ENCODE measurements at regions not wholly inside any gene's neighbourhood (a gene's known extent, or its start where the extent isn't known, plus 50 kb on each side); places are given as distances from the start of the nearest gene placed in this dataset.

DNA sequence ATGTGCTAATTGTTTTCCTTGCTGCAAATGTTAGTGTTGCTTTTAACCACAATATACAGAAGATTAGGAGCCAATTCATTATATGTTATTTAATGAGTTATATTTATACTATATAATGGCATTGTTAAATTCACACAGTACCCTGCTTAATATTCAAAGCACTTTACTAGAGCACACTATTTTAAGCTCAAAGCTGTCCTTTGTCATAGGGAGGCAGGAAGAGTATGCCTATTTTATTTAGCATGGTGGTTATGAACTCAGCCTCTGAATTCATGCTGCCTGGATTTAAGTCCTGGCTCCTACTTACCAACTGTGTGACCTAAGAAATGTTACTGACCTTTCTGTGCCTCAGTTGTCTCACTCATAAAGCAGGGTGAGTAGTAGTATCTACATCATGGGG, 80.5 kb downstream of the FASTKD2 start:
- no peak for DNase-seq

DNA sequence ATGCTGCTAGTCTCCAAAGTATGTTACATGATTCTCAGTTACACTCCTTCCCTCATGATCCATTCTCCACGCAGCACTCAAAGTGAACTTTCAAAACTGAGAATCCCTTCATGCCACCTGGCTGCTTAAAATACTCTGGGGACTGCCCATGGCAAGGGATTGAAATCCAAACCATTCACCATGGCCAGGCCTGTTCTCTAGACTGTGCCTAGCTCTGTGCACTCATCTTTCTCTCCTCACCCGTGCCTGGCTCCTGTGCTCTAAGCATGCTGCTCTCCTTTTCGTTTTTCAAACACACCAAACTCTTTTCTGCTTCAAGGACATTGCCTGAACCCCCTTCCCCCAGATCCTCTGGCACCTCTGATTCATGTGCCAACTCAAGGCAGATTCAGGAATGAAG, 80.9 kb downstream of the FASTKD2 start:
- DNase-seq: no peak

DNA sequence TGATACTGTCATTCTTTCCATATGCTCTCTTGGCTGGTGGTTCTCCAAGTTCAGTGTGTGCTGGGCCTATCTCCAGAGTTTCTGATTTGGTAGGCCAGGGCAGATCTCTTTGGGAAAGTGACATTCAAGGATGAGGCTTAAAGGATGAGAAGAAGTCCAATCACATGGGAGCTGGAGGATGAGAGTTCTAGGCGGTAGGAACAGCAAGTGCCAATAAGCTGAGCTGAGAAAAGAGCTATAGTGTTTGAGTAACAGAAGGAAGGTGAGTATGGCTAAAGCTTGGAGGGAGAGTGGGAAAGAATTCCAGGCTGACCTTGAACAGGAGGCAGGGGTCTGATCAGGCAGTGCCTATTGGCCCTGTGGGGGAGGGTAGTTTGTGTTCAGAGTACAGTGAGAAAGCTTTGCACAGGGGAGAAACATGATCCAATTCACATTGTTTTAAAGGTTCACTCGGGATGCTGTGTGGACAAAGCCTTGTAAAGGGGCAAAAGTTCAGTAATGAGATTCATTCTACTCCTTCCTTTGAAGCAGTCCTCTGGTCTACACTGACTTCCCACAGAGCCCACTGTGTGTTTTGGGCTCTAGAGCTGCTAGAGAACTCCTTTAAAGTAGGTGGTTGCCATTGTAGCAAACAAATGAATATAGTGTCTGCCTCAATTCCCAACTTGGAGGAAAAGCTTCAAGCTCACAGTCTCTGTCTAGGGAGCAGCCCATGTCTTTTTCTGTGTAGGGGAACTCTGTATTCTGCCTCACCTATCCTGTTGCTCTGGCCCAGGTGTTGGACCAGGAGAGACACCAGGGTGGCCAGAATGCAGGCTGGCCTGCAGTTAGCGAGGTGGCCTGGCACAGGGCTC, 81.8 kb downstream of the FASTKD2 start:
- no peak for DNase-seq

DNA sequence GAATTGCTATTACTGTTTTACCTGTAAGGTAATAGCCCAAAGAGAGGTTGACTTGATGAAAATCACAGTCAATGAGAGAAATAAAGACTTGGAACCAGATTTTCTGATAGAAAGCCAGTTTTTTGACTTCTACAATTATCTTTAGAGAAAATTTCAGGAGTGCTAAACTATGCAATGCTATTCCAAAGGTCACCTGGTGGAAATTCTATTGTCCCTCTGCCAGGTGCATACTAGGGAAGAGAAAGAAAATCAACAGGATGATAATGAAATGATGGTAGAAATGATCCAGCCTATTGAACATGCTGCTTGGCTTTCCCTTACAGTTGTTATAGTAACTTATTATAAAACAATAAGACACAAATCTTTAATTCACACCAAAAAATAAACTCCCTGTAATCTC, 85.0 kb downstream of the FASTKD2 start:
- DNase-seq: no peak

DNA sequence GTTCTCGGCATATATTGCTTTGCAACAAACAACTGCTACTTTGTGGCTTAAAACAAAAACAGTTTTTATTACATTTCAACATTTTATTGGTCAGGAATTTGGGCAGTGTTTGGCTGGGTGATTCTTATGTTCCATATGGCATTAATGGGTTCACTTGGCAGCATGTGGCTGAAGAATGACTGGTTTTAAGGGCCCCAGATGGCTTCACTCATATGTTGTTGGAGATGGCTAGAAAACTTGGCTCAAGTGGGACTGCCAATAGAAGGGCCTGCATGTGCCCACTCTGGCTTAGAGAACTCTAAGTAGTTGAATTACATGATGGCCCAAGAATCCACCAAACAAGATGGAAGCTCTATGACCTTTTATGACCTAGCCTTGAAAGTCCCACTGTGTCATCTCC, 86.1 kb downstream of the FASTKD2 start:
- DNase-seq: no peak

DNA sequence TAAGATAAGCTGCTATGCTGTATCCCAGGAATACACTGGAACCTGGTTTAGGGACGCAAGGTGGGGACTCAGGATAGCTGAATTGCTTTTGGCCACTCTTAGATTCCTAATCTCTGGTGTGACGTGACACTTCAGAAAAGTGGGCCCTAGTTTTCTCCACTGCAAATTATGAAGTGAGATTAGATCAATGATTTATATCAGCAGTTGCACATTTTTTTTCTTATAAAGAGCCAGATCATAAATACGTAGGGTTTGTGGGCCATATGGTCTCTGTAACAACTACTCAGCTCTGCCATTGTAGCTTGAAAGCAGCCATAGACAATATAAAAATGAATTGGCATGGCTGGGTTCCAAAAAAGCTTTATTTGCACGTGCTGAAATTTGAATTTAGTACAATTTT, 85.4 kb upstream of the CPO start:
- DNase-seq: no peak

DNA sequence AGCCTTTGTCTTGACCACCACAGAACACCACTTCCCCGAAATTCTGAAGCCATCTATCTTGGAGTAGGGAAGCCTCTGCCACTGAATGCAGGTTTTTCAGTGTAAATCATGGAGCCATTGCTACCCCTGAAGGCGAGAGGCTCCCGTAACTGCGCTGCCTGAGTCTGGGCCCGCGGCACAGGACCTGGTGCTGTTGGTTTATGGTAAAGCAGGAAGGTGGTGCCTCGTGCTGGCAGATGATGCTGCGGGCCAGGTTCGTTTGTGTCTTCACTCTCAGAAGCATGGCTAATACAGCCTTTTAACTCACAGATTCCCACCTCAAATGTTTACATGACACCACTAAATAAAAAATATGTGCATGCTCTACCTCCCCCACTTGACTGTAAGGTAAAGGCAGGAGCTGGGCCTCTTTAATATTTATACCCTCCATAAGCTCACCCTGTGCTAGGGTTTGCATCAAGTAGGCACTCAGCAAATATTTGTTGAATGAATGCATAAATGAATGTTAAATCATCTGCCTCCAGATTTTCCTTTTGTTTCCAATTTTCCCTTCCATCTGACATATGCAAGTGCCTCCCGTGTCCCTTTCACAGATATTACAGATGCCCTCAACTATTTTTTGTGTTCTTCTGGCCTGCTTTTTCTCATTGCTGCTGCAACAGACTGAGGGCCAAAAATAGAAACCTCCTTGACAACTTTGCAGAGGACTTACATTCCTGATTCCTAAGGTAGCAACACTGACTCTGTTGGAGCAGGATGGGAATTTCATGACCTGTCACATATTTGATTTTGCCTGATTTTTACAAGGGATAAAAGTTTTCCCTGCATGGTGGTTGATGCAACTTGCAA, 83.5 kb upstream of the CPO start:
- DNase-seq: no peak

DNA sequence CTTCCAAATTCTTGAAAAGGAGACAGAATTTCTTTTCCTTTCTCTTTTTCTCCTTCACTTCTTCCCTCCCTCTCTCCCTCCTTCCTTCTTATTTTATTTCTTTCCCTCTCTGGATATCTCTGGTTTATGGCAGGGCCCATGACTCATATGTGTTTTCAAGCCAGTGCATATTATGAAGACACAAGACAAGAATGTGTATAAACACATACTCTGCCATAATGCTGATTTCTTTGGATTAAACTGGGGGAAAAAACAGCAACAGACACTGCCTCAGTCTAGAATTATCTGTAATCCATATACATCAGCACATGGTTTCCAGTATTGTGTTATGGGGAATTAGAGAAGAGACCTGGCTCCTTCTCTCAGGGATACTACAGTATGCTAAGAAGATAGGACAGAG, 82.8 kb upstream of the CPO start:
- DNase-seq: no peak

DNA sequence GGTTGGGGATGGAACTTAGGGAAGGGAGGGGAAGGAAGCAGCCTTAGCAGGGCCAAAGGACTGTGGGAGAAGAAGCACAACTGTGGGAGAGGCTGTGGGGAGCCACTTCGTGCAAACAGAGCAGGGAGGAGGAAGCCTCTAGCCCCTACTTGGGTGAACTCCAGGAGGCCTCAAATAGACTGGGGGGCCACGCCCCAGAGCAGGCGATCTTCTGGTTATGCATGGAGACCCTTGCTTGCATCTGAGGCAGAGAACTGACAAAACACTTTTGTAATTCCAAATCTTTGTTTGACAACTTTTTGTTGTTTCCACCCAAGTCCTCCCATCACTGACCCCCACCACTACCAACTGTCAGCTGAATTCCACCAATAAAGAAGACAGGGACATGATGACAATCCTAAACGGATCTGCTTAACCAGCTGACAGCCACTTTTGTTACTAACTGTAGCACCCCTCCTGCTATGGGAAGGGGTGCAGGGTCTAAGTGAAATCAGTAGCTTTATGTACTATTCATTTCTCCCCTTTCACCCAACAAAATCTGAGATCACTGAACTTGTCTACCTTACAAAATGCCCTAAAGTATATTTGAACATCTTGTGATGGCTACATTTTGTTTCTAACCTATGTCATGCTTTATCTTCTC, 80.5 kb upstream of the CPO start:
- DNase-seq: no peak

DNA sequence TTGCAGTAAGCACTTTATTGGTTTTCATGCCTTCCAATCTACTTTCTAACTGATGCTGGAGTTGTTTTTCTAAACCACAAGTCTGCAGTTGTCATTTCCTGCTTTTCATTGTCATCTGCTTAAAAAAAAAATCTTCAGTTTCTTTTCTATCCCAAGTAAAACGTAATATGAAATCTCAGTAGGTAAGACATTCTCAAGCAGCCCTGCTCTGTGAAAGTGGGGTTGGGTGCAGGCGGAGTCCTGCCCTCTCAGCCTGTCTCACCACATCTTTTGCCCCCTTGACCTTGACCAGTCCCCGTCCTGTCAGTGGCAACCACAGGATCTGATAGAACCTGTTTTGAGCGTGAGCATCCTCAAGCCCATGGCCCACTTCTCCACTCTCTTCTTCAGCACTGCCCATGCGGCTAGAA, 80.0 kb upstream of the CPO start:
- no peak for DNase-seq

DNA sequence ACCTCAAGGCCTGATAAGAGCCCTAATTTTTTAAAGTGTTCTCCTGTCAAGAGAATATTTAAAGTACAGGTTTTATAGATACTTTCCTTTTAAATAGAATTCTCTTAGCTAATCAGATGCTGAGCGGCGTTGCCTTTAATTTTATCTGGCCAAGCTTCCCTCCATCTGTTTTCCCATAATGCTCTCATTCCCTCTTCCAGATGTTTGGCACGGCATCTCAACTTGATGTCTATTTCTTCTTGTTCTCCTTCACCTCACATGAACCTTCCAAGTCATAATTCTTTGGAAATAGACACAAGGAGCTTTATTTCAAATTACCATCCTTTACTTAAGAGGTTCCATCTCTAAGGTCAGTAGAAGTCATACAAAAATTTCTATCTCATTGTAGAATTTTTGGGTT, 76.1 kb upstream of the CPO start:
- DNase-seq: no peak

DNA sequence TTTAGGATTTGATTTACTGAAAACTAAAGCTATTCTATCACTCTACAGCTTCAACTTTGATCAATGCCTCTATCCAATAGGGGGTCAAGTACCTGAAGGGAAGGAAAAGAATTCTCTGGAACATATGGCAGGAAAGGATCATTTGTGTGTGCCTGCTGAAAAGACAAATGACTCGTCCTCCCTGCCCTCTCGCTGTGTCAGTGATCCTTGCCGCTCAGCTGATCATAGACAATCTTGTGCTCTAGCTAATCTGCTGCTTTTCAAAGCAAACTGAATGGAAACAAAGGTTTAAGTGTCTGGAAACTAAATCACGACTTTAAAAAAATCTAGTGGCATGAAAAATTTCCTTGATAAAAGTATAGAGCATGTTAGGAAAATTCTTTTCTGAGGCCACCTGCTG, 75.6 kb upstream of the CPO start:
- no peak for DNase-seq

DNA sequence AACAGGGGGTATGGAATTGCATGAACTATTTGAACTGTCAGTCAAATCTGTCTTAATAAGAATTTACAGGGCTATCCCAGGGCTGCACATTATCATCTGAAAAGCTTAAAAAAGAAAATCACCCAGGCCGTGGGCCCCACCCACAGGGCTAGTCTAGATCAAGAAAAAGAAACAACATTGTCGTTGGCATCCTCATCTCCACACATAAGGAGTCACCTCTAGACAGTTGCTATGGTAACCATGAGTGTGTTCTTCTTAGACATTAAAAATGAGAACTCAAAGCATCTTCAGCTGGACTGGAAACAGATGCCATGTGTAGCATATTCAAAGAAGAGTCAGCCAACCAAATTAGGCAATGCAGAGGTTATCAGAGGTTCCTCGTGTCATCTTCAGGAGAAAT, 72.3 kb upstream of the CPO start:
- no peak for DNase-seq

DNA sequence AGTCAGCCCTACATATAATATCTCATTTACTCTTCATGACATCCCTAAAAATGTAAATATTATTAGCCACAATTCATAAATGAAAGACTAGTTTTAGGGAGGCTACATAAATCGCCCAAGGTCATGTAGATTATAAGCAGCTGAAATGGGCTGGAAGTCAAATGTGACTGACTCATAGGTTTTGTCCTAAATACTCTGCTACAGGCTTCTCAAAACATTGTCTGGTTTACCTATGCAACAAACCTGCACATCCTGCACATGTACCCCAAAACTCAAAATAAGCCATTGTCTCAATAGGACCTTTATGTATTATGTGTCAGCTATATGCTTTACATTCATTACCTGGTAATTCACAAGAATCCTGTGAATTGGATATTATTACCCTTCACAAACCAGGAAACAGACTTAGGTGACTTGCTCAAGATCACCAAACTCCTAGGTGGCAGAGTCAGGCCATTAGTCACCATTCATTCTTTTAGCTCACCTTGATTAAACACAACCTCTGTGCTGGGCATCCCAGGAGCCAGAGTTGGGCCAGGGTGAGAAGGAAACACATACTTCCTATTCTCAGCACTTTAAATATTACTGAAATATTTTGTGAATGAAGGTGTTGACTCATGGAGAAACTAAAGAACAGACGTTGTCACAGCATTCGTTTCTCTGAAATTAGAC, 69.4 kb upstream of the CPO start:
- no peak for DNase-seq

DNA sequence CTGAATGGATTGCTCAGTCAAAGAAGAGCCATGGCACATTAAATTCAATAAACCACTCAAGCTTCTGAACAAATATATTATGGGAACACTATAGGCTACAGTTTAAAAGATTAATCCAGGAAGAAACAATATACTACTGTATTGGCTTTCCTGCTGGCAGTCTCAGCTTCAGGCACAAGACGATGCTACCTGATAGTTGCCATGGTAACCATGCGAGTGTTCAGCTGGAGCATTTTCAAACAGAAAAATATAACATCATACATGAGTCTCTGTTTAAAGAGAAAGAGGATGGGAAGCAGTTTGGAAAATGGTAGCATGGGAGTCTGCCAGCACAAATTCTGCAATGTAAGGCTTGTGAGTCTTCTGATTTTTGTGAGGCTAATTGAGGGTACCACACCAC, 65.9 kb upstream of the CPO start:
- no peak for DNase-seq

DNA sequence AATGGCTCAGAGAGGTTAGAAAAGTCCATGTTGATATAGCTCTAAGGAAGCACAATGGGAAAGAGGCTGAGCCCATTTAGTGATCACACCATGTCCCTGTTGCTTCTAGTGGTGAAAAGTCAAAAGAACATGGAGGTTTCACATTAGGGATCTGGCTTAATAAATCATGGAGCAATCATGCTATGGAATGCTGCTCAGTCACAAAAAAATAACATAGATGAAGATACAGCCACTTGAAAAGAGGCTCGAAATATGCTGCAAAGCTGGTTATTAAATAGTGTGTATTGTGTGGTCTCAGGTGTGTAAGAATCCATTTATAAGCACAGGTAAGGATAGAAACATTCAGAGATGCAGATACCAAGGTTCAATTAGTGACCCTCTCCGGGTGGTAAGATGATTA, 63.6 kb upstream of the CPO start:
- DNase-seq: no peak

DNA sequence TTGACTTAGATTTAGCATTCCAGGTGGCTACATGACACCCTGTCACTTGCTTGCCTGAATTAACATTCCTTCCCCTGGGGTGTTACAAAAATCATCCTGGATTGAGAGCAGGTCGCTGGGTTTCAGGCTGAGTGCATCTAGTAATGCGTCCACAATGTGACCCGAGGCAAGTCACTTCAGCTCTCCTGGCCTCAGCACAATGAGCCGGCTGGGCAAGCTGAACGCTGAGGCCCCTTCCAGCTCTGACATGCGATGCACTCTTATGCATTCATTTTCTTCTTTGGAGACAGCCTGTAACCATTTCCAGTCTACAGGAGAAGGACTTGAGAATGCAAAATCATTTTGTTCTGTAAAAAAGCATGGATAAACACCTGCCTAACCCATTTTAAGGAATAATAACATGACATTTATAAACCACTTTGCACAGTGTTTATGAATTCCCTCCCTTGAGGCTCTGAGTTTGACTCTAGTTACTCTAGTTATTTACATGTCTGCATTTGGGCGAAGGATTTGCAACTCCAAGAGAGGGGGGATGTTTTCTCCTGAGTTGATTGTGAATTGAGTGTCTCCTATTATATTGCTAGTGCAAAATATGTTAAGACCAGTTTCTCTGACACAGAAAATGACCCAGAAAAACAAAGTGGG, 63.0 kb upstream of the CPO start:
- peak in 1 of 2 donors; percentile 4 for DNase-seq

DNA sequence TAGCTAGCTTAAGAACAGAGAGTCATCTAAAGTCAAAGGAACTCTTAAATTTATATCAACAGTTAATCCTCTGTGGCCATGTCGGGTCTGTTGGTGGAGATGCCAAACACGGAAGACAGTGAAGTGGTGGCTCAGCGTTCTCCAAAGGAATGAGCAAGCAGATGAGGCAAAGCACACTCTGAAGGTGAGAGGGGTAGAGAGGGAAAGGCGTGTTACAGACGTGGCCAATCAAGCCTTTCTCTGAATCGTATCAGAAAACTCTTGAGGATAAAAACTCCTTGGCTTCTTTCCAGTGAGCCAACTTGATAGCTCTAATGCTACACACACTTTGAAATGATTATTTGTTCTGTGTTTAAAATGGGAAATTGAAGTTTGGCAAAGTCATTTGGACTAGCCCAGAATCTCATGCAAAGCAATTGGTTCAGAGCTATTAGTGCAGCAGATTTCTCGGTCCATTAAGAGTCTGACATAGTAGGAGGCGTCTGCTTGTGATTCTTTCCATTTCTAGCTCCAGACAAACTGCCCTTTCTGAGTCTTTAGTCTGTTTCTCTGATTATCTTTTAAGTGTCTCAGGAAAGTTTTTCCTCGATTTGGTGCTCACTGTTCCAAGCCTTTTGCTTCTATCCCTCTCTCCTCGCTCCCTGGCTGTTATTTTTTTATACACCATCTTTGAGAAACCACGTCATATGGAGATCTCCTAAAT, 57.5 kb upstream of the CPO start:
- no peak for DNase-seq

DNA sequence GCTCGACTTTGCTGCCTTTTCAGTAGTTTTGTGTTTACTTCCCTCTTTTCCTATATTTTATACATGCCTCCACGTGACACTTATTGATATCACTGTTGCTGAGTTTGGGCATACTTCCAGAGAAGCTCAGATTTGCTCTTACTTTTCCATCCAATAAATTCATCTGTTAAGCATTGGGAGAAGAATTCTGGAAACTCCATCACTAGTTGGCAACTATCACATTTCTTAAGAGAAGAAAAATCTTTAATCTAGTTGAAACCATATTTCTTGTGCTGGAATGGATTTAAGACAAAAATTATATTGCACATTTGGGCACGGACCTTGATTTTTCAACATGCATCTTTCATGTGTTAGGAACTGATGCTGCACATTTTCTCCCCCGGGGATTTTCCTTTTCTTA, 52.6 kb upstream of the CPO start:
- no peak for DNase-seq

DNA sequence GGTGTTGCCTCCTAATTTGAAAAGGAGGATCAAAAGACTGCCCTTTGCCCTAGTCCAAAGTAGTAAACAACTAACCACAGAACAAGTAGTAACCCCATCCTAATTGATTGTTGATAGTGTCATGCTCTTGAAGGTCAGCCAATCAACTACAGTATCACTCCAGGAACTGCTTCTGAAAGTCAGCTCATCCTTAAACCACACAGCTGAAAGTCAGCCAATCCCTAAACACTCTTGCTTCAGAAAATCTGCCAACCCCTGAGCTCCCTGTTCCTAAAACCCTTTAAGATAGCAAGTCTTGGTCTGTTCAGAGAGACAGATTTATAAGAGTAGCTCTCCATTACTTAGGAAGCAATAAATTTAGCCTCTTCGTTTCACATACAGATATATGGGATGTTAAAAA, 51.6 kb upstream of the CPO start:
- DNase-seq: no peak

Data from hippocampal formation (tissue), 2 donors.